CD4-positive, alpha-beta T cell treated with Interleukin-1 beta for 1 hour (primary cell): ENCODE measurements at regions not wholly inside any gene's neighbourhood (a gene's known extent, or its start where the extent isn't known, plus 50 kb on each side); places are given as distances from the start of the nearest gene placed in this dataset.

Source experiments
- DNase-seq, 2 donors: peaks; one replicate each; pipeline ENCODE4 v3.0.0-alpha.2; 2020 to 2022

DNA sequence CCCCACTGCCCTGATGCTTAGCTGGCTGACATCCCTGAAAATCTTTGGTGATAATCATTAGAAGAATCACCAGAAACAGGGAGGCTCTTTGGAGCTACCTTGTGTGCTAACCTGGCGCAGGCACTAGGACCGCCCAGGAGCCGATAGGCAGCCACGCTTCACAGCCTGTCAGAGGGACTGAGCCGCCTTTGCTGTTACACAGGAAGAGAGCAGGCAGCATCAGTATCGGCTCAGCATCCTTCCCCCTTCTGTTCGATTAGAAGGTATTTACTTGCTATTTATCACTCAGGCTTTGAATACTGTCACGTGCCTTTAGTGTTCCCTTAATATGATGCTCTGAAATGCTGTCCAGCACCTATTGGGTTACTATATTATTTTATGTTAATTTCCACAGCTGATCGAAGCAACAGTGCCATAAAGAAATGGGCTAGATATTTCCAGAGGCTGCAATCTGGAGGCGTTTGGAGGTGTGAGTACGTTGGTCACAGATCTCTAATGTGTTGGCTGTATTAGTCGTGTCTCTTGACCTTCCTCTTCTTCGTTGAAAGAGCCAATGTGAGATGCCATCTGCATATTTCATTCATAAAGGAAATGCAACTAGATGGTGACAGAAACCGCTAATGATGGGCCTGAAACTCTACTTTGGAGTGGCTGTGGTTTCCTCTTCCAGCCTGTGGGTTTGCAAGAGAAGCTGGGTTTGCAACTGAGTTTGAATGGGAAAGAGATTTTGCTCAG, 110.4 kb upstream of the RAB27B start:
- peak; percentile 11 to 37 for DNase-seq

DNA sequence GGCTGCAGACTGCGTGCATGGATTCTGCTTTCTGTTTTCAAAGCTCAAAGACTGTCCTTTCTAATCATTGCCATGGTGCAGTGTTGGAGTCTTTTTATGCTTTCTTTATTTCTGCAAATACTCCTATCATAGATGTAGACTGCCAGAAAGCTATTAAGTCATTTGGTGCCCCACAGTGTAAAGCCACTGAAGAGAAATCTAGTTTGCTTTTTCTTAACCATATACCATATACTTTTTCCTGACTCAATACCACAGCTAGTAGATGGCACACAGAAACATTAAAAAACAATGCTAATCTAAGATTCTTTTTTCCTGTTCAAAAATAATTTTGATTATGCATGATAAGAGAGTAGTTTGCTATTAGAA, 109.9 kb upstream of the RAB27B start:
- no peak for DNase-seq

DNA sequence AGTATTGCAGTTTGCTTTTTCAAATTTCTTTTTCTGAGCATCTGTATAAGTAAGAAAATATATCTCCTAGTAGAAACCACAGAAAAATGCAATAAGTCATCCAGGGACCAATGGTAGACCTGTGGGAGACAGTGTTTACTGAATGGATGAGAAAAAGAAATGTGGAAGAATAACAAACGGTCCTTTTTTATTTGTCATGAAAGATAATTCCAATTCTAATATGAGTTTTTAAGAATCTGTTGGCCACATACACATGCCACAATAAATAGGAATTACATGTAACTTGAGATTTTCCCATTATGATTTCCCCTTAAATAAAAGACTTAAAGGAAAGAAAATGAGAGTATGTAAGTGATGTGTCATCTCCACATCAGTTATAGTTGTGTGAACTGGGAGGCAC, 107.7 kb upstream of the RAB27B start:
- no peak for DNase-seq

DNA sequence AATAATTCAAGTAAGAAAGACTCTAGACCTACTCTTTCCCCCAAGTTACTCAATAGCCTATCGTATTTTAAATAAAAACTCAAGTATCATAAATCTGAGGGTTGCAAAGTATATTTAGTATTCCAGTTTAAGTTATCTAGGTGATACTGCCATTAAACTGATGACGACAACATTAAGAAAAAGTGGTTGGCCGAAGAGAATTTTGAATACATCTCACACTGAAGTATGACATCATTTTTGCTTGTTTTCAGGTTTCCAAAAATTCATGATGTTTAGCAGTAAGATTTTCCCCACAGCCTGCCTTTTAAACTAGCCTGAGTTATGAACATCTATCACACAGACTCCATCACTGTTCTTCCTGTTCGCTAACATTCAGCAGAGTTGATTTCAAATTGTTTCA, 102.1 kb upstream of the RAB27B start:
- no peak for DNase-seq

DNA sequence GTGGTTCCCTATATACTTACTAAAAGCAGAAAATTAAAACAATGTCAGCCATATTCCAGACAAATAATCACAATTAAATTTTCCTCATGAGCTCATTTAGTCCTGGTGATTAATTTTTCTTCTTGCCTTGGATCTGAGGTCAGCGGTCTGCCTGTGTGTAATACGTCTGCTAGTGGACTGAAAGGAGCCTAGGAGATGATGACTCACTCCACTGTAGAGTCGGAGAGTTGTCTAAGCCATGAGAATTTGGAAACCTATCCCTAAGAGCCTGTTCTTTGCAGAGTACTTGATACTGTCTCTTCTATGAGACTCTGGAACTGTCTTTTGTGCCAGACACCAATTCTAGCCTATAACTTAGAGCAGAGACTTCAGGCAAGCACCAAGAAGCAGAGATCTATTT, 94.2 kb upstream of the RAB27B start:
- DNase-seq = no peak

DNA sequence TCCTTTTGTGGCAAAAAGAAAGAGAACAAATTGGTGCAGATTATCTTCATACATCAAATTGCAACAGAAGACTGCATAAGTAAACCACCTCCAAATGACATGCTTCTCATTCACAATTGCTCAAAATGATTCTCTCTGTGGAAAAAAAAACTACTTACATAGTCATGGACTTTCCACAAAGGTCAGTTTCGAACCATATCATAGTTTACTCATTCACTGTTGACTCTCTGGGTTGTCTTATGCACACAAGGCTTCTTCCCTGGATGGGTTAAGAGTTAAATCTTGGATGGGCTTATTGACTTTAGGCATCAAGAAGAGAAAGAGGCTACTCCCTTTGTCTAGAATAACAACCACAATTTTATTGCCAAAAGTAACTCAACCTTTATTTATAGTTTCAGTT, 91.3 kb upstream of the RAB27B start:
- no peak for DNase-seq

DNA sequence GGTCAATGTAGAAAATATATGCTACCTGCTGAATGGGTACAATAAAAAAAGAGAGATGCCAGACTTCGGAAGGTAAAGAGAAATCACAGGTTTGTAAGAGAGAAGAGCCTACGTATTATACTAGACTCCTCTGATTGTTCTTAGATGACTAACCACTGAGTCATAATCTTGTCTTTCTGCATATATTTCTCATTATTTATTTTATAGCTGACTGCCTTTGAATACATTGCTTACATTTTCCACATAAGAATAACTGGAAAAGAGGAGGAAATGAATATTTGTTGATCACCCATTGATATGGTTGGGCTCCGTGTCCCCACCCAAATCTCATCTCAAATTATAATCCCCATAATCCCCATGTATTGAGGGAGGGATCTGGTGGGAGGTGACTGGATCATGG, 90.3 kb upstream of the RAB27B start:
- no peak for DNase-seq

DNA sequence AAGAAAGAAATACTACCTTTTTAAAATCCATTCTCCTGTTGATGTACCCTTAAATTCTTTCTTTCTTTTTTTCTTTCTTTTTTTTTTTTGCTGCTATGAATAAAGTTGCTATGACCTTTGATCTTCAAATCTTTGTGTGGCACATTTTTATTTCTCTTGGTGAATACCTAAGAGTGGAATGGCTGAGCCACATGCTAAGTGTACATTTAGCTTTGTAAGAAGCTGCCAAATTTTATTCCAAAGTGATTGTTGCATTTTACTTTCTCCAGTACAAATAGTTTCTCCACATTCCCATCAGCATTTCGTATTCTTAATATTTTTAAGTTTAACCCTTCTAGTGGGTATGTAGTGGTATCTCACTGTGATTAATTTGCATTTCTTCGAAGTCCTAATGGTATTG, 88.8 kb upstream of the RAB27B start:
- DNase-seq = no peak

DNA sequence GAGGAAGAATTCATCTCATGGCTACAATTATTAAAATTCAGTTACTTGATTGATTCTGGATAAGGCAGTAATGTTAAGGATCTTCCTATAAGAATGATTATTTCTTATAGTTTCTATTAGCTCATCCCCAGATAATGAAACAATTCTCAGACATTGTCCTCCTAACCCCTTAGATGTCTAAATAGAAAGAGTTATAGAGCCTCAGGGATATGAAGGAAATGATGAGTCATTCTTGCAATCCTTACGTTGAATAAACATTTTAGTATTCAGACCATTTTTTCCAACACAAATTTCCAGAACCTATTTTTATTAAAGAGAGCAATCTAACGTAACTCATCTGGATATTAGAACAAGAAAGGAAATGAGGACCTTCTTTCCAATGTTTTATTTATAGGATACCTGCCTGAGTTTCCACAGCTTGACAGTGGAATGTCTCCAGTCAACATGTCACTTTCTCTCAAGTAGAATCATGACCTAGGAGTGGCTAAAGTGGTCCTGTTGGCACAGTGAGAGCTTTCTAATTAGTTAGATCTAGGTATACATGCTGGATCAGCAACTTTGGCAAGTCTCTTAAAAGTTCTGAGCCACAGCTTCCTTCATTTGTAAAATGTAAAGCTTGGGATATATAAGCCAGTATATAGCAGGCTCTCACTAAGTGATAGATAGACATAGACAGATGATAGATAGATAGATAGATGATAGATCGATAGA, 88.0 kb upstream of the RAB27B start:
- no peak for DNase-seq

DNA sequence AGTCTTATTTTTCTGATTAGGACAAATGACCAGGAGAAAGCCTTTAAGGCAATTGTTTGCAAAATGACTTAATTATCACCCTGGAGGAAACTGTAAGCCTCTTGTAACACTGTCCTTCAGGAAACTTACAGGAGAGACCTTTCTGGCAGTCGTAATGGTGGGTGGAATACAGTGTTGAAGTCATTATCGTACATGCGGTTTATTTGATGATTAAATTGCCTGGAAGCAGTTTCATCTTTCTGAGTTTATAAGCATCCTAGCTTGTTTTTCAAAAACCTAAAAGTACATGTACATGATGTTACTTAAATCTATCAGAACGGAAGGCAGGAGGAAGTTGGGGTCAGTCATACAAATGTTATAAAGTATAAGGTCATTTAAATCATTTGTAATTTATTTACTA, 86.2 kb upstream of the RAB27B start:
- no peak for DNase-seq

DNA sequence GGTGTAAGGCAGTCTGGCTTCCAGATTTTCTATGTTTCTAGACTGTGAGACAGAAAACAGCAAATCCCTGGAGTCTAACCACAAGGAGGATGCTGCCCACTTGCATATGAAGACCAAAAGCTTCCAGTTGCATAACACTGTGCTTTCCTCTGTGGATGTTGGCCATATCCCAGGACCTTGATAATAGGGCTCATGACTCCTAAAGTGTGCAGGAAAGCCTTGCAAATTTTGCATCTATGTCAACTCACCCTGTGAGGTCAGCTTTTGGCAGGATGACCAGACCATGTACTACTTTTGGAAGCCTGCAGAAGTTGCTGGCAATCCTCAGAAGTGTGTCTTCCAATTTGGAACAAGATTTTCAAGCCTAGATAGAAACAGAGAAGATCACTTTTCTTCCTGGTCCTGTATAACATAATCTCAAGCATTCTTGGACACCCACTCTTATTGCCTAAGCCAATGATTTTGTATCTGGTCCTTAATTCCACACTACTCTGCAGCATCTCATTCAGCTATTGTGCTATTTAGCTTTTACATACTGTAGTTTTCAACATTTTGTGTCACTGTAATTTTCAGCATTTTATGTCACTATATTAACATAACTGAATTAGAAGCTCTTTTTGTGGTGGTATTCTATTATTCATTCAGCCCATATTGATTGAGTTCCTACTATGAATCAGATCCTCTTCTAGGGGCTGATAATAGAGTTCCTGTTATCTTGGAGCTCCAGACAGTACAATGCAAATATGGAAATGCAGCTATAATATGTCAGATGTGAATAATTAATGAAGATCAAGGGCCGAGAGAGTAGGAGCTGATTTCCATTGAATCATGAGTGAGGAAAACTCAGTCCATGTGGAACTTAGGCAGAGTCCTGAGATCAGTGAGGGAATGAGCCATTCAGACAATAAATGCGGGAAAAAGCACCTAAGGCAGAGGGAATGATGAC, 85.3 kb upstream of the RAB27B start:
- no peak for DNase-seq

DNA sequence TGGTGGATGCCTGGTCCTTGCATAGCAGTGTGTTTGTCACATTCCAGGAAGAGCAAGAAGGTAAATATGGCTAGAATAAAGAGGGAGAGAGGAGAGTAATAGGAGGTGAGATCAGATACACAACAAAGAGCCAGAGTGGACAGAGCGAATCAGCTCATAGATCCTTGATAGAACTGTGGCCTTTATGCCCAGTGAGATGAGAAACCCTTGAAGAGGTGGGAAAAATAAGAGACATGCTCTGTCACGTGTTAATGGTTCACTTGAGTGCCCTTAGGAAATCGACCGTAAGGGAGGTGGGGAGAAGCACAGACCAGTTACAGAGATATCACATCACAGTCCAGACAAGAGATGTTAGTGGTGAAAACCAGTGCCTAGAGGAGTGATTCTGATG, 84.7 kb upstream of the RAB27B start:
- no peak for DNase-seq

DNA sequence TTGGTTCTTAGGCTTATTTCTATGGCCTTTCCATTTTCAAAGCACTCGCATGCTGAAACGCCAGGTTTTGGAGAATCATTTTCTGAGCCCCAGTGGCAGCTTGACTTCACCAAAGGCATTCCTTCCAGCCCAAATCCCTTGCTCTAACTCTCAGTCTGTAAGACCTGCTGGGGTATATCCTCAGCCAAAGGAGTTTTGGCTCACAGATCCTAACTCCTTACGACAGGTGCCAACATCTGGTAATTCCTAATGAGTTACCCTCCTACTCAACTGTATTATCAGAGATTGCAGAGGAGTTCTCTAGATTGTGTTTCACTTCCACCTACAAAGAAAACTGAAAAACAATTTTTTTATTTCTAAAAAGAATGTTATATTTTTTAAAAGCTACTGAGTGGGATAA, 79.0 kb upstream of the RAB27B start:
- DNase-seq = no peak

DNA sequence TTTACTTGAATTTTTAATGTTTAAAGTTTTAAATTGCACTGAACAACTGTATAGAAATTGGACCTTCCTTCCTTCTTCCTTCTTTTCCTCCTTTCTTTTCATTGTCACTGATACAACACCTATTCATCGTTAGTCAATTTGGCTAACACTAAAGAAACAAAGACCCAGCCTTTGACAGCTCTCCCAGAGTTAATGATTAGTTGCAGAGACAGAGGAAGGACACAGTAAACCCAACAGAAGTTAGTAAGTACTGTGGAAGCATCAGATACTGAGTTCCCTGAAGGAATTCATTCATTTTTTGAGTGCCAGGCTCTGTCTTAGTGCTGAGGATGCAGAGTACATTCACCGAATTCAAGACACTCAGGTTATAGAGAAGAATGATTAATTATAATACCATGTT, 77.9 kb upstream of the RAB27B start:
- no peak for DNase-seq

DNA sequence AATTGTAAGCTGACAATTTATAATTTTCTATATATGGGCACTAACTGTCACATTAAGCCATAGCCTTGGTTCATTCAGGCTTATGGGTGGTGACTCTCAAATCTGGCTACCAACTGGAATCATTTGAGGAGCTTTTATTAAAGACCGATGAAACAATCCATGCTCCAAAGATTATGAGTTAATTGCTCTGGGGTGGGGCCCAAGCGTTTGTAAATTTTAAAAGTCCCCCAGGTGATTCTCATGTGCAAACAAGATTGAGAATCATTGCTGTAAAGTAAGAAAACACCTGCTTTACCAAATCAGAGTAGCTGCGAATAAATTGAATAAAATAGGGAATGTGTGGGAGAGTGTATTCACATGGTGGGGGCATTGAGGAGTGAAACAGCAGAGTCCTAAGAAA, 76.1 kb upstream of the RAB27B start:
- DNase-seq = no peak

DNA sequence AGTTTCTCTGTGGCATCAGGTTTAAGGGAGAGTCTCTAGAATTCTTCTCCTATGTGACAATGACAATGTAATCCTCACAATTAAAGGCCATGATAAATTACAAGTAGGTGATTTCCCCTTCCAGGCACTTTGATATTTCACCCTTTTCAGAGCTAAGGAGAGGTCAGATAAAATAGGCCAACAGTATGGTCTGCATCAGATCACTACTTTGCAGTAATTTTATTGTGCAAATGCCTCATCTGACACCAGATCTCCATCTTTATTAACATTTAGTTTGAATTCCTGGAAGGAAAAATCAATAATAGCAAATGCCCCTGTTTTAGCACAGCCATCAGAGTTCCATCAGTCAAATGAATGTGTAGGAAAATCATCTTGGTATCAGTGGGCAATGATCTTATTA, 72.8 kb upstream of the RAB27B start:
- no peak for DNase-seq

DNA sequence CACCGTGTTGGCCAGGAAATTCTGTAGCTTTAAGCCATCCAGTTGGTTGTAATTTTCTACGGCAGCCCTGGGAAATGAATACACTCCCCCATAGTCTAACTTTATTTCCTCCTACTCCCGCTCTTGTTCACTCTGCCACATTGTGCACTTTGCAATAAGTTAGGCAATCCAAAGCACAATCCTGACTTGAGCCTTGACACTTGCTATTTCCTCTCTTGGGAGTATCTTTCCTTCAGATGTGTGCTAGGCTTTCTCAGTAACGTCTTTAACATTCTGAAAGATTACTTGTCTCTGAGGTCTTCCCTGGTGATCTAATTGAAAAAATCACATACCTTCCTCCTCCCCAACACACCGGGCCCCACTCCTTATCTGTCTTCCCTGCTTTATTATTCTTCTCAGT, 65.9 kb upstream of the RAB27B start:
- DNase-seq = no peak

DNA sequence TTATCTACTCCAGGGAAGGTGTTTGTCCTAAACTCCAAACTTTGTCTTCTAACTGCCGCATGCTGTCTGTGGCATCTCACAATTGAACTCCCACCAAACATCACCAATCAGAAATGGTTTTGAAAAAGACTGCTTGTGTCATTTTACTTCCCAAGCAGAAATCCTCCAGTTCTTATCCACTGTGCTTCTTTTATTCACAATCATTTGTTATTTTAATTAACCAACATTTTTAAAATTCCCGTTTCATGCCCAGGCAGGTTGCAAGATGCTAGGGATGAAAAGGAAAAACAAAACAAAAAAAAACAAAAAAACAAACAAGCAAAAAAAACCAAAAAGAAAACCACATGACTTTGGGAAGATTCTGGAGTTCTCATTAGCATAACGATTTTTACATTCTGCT, 63.5 kb upstream of the RAB27B start:
- DNase-seq = no peak

DNA sequence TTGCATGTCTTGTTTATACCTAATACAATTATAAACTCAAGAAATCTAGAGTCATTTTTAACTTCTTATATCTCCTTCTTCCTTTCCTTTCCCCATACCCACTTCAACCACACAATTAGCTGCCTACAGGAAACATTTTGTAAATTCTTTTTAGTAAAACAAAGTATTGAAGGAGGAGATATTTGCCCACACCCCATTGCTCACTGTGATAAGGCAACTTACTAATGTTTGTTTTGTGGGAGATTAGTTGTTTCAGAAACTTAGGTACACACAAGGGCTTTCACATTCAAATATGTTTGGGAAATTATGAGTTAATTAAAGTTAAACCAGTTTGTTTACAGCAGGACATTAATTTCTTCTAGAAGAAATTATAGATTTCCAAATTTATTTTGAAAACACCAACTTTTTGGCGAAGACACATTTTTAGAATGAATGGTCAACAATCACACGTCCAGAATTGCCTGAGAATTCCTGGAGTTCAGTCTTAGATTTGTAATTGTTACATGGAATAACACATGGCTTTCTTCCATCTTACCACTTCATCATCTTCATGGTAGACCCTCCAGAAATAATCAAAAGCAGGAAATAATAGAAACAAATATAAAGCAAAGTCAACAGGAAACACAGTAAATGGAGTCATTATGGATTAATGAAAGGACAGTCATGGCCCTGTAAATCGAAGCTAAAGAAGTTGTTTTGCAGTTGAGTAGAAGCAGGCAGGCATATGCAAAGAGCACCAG, 62.5 kb upstream of the RAB27B start:
- DNase-seq = no peak

DNA sequence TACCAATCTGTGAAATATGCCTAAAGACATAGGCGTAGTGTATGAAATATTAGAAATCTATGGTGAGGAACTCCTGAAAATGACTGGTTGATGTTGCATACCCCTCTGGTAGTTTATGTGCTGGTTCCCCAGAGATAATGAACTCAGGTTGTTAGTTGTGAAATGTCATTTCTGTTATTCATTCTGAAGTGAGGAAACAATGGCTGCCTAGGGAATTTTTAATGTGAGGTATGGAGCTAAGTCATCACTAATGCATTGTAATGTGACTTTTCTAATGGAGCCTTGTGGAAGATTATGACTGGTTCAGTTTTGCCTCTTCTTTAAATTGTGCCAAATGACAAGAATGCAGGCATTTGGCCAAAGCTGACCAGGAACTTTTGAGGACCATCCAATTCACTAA, 61.6 kb upstream of the RAB27B start:
- DNase-seq = no peak

DNA sequence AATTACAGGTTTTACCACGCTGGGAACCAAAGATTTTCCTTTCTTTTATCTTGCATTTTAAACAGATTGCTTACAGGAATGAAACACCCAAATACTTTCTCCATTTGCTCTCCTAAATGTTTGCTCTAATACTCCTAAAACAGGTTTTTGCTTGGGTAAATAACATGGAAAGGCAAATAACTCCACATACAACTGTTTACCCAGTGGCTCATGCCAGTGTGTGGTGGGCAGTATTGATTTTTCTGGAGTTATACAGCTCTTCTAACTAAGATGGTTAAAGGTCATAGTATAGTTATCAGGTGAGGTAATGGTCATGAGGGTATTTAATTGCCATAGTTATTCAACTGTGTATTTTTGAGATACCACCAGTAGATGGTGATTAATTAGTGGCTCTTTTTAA, 61.2 kb upstream of the RAB27B start:
- no peak for DNase-seq

DNA sequence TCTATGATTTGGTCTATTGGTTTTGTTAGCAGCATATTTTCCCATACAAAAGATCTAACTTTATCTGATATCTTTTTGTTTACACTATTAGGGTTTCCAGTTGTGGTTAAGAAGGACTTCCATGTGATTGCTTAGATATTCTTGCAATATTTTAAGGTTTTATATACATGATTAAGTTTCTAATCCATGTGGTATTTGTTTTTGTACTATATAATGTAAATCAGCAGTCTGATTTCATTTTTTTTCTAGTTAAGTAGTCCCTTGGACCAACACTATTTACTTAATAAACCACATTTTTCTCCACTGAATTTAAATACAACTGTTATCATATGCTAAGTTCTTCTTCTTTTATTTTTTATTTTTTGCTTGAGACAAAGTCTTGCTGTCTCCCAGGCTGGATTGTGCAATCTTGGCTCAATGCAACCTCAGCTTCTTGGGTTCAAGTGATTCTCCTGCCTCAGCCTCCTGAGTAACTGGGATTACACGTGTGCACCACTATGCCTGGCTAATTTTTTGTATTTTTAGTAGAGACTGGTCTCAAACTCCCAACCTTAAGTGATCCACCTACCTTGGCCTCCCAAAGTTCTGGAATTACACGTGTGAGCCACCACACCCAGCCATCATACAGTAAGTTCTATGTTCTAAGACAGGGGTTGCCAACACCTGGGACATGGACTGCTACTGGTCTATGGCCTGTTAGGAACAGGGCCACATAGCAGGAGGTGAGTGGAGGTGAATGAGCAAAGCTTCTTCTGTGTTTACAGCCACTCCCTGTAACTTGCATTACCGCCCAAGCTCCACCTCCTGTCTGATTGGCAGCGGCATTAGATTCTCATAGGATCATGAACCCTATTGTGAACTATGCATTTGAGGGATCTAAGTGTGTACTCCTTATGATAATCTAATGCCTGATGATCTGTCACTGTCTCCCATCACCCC, 58.5 kb upstream of the RAB27B start:
- no peak for DNase-seq
